Endothelial cell of umbilical vein (primary cell): ENCODE measurements at regions not wholly inside any gene's neighbourhood (a gene's known extent, or its start where the extent isn't known, plus 50 kb on each side); places are given as distances from the start of the nearest gene placed in this dataset.

Experiments
- CTCF ChIP-seq, 2 donors: IDR thresholded peaks; 1 replicate in 1 of 2; 2 replicates in 1 of 2; pipeline ENCODE4 v1.5.1; 2011; ENCODE audit warnings: low read length in 2 of 2, mild to moderate bottlenecking in 2 of 2, moderate library complexity in 2 of 2, control low read depth in 1 of 2, inconsistent platforms in 1 of 2, low read depth in 1 of 2; ENCODE audit not compliant: insufficient read depth in 1 of 2; ENCODE audit errors: extremely low read depth in 1 of 2
- EZH2 ChIP-seq: IDR thresholded peaks from 2 replicates; pipeline ENCODE4 v1.6.1; 2012; ENCODE audit warnings: borderline replicate concordance, low read depth, mild to moderate bottlenecking, moderate library complexity, low read length, inconsistent platforms; ENCODE audit not compliant: severe bottlenecking
- FOS ChIP-seq: IDR thresholded peaks from 2 replicates; pipeline ENCODE4 v1.6.1; 2011; ENCODE audit warnings: mild to moderate bottlenecking, low read length, moderate library complexity, borderline replicate concordance; ENCODE audit not compliant: insufficient read depth
- GATA2 ChIP-seq: IDR thresholded peaks from 2 replicates; pipeline ENCODE4 v1.7.0; 2011; ENCODE audit warnings: low read depth, mild to moderate bottlenecking, moderate library complexity, mixed read lengths, low read length; ENCODE audit not compliant: insufficient read length, insufficient read depth
- MYC ChIP-seq: IDR thresholded peaks from one replicate; pipeline ENCODE4 v1.6.1; 2011; ENCODE audit warnings: mild to moderate bottlenecking, low read depth, low read length
- POLR2A ChIP-seq: IDR thresholded peaks from 2 replicates; pipeline ENCODE4 v1.6.1; 2012; ENCODE audit warnings: low read depth, mild to moderate bottlenecking, control low read depth, low read length
- POLR2AphosphoS5 ChIP-seq: IDR thresholded peaks from 2 replicates; pipeline ENCODE4 v1.6.1; 2012; ENCODE audit warnings: low read depth, mild to moderate bottlenecking, control low read depth, low read length, moderate library complexity; ENCODE audit not compliant: insufficient read depth
- TF ChIP-seq, protein P1 (sequence below): IDR thresholded peaks from 2 replicates; pipeline ENCODE4 v1.6.1; 2011; ENCODE audit not compliant: insufficient read depth, insufficient read length

GRCh38 chr11:23780231-23780630, 716.6 kb upstream of the LUZP2 start:
- TF ChIP-seq CTCF (IDR thresholded peaks at IDR 0.05; ENCODE audit: extremely low read depth in 1 of 2, insufficient read depth in 1 of 2, low read depth in 1 of 2, low read length in 2 of 2) (no peak), FOS (no peak), EZH2 (no peak), GATA2 (no peak), MYC (no peak), POLR2AphosphoS5 (no peak), POLR2A (no peak)
- TF ChIP-seq, protein P1, sequence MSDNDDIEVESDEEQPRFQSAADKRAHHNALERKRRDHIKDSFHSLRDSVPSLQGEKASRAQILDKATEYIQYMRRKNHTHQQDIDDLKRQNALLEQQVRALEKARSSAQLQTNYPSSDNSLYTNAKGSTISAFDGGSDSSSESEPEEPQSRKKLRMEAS = no peak
